GM19438 (cell line): ENCODE measurements at regions not wholly inside any gene's neighbourhood (a gene's known extent, or its start where the extent isn't known, plus 50 kb on each side); places are given as distances from the start of the nearest gene placed in this dataset.
"Not testable (repeated sequence)": the region's sequence is repeated elsewhere in the genome, so short reads cannot be mapped to it uniquely, and the experiment has no call there.

Experiments used
- ATAC-seq: cut with Tn5 transposase; IDR thresholded peaks from one replicate; pipeline ENCODE4 v1.9.1; 2021; ENCODE audit warnings: low read depth; ENCODE audit not compliant: unreplicated experiment

DNA sequence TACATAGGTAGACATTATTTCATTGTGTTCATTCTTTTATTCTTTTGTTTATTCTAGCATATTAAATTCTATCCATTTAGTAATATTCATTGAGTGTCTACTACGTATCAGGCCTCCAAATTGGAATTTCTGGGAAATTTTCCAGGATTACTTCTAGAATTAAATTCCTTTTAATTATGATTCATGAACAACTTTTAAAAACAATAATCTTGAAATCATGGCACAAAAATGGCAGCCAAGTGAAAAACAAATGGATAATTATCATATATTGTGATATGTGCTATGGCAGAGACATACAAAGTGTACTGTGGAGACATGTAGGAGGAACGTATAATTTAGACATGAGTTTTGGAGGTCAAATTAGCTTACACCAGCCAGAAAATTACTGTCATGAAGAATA, 868.5 kb downstream of the FAT4 start:
- no peak for ATAC-seq

DNA sequence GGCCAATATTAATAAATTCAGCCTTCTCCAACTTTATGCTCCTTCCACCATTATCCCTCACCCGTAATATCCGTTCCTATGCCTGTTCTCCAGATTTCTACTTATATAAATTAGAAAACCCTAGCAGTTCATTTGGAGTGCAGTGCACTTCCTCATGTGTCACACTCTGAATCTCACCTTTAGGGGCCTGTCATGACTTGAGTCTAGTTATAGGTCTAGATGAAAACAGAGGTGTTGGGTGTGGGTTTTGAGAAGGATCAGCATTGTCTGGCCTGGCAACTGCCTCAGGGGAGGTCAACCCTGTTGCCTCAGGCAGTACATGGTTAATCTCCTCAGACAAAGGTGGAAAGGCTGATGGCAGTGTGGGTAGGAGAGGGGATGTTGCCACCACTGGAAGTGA, 876.8 kb downstream of the FAT4 start:
- no peak for ATAC-seq

DNA sequence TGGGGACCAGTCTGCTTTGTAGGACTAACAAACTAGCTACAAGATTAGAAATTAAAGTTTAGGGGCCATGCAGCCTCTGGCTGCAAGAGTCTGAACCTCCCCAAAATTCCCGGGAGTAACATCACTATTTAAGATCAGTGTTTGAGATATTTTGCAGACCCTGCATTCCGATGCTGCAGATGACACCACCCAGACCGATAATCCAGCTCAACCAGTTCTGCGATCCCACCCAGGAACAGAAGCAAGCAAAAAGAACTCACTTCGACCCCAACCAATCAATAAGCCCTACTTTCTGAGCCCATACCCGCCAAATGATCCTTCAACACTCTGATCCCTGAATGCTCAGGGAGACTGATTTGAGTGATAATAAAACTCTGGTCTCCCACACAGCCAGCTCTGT, 877.8 kb downstream of the FAT4 start:
- ATAC-seq: no peak

DNA sequence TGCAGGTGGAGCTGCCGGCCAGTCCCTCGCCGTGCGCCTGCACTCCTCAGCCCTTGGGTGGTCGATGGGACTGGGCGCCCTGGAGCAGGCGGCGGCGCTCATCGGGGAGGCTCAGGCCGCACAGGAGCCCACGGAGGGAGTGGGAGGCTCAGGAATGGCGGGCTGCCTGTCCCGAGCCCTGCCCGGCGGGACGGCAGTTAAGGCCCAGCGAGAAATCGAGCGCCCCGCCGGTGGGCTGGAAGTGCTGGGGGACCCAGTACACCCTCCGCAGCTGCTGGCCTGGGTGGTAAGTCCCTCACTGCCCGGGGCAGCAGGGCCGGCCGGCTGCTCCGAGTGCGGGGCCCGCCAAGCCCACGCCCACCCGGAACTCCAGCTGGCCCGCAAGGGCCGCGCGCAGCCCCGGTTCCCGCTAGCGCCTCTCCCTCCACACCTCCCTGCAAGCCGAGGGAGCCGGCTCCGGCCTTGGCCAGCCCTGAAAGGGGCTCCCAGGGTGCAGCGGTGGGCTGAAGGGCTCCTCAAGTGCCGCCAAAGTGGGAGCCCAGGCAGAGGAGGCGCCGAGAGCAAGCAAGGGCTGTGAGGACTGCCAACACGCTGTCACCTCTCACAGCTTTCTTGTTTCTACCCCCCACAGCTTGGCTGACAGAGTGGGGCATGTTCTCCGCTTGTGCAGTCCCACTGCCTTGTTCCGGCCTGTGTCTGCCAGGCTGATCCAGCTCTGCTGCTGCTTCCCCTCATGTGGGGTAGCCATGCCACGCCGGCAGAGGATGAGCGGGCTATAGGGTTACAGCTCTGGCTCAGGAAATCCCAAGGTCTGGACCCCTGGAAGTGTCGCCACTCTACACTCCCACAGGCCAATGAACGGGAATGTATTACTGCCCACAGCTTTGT, 886.7 kb downstream of the FAT4 start:
- ATAC-seq: not testable (repeated sequence)

DNA sequence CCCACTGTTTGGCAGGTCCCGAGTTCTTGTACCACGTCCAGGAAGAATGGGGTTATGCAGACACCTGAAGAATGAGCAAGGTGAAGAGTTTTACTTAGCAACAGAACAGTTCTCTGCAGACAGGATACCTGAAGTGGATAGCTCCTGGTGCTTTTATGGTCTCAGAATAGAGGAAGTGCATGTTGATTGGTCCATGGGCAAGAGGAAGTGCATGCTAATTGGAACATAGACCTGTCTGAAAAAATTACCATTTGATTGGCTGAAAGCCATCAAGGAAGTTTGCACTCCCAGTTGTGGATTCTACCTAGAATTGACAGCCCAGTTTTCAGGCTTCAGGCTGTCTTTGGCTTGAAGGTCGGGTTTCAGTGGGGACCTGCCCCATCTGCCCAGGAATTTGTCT, 887.5 kb downstream of the FAT4 start:
- ATAC-seq: no peak

DNA sequence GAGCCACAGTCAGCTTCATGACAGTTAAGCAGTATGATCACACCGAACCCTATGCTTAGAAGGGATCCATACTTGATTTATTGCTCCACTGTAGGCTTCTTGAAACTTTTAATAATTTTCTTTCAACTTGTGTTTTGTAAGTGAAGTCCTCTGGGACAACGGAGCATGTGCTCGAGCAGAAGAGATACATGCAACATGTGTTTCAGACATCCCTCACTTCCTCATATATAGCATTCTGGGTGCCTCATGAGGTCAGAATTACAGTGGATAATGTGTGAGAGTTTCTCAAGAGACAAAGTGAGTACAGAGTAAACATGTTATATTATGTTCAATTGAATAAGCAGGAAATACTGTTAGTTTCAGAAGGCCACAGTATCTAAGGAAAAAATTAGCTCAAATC, 893.2 kb downstream of the FAT4 start:
- ATAC-seq: no peak

DNA sequence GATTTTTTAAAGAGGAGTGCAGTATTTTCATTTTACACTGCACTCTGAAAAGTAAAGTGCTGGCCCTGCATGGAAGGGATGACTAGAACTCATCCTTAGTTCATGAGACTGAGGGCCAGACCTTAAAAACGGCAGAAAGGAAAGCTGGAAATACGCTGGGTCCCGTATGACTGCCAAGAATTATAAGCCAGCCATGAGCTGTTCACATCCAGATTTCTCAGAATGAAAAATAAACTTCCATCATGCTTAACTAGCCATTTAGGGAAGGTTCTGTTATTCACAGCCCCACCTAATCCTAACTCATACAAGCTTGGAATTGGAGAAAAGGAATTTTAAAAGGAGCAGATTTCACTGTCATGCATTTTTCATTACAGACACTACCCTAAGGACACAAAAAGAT, 894.4 kb downstream of the FAT4 start:
- no peak for ATAC-seq

DNA sequence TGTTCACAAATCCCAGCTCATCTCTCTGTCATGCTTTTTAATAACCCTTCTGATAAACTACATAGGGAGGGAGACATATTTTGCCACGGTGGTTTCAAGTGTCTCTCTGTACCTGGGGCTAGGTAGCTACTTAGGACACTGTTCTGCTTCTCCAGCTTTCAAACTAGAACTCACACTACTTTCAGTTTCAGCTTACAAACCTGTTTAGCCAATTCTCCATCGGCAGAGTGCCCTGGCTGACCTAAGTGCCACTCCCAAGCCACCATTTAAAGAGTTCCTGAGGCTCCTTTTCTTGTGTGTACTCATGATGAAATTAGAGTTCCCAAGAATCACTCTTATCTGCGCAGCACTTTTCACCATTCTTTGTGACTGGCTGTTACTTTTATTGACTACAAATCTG, 899.2 kb downstream of the FAT4 start:
- no peak for ATAC-seq

DNA sequence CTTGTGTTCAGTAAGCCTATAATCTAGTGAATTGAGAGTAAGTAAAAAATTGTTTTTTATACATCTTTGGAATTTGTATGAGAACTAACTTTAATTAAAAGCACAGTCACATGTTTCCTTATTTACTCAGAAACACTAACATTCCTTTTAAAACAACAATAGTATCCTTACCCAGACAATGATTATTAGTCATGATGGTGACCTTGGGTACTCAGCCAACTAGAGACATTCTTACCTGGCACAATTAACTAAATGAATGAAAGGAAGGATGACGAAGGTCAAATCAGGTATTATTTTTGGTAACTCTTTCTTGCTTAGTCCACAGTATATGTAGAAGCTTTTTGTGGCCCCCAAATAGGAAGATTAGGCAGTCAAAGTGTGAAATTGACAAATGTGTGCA, 901.0 kb downstream of the FAT4 start:
- no peak for ATAC-seq

DNA sequence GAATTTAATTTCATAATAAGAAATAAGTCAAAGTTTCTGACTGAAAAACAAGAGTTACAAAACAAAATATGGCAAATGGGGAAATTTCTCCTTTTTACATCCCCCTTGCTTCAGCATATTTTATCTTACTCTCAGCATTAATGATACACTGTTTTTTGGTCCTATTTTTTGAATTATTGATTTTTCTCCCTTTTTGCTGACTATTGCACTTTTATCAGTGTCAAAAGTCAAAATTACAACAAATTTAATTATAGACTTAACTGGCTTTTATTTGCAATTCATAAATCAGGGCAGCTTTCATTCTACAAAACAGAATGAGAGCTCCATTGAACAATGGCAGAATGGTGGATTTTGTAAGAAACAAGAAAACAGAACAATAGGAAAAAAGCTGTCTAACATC, 901.9 kb downstream of the FAT4 start:
- ATAC-seq: no peak

DNA sequence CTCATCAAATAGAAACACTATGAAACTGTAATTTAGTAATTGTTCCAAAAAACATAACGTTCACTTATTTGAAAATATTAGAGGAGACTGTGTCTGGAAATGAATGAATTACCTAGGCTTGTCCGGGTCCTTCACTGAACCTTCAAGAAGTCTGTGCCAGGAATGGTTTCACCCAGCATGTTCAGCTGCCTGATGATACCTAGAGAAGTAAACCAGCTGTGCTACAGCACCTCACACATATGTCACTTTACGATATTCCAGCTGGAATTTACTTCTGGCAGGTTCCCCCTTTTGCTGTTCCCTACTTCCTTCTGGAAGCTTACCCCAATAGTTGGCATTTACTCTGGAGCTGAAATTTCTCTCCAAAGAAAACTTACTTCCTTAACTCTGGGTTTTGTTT, 906.5 kb downstream of the FAT4 start:
- ATAC-seq: no peak

DNA sequence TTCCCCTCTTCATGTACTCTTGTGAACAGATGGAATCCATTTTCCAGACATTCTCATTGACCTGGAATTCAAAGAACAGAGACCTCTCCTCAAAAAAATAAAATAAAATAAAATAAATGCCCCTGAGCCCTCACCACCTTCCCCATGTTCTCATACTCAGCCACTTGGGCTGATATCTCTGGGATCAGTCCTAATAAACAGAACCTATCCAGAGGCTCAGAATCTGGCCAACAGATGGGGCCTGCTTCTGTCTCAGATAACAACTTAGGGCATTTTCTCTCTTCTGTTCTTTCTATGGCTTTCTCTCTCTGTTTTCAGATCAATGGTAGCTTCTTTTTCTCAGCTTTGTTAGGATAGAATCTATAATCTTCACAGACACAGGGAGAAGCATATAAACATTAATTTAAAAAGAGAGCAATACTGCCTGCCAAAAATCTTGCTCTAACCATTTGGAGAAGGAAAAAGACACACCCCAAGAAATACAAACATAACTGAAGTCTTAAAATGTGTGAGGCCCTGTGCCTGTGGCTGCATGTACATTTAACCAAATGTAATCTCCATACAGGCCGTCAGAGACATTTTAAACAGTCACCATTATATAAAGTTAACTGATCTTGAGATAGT, 907.1 kb downstream of the FAT4 start:
- ATAC-seq: no peak

DNA sequence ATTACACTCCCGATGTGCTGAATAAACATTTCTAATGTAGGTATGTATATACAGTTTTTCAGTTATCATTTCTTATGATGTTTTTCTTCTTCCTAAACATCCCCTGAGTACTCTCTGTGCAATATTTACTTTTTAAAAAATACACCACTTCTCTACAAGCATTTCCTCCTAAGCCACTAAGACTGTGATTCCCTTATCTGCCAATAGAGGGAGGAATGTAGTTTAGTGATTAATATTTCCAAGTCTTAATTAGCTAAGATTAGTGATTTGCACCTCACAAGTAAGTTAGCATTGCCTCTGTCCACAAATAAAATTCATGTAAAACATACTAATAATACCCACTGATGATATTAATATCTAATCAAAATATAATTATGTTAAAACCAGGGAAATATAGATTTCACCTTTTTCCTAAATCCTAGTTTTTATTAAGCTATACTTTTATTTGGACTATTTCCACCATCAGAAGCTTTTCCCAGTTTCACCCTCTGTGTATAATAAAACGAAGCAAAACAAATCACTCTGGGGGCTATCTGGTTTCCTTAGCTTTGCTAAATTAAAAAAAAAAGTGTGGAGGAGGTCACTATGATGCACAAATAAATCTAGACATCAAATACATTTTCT, 909.1 kb downstream of the FAT4 start:
- ATAC-seq: no peak

DNA sequence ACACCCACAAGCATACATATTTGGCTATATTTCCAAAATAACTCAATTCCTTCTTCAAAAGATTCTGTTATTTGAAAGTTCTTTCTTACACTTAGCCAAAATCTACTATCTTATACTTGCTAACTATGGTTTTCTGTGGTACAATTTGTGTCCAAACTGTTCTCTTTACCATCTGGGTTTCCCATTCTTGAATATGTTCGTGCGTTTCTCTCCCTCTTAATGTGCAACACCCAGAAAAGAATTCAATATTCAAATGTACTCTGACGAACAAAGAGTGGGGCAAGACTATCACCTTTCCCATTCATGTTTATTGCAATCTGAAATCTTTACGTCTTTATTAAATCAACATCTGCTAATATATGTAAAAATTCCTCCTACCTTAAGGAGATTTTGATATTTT, 912.7 kb downstream of the FAT4 start:
- no peak for ATAC-seq

DNA sequence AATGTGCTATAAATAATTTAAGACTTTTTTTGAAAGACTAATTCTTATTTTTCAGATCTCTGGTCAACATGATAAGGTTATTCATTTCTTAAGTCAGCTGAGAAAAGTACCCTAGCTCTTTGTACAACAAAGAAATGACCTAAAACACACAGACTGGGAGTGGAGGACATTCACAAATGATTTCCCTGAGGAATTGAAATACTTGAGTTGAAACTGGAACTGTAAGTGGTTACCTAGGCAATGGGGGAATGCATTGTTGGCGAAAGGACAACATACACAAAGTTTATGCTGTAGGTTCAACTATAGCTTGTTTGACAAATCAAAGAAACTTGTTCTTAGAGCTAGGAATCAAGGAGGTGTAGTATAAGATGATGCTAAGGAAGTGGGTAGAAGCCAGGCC, 915.5 kb downstream of the FAT4 start:
- ATAC-seq: no peak

DNA sequence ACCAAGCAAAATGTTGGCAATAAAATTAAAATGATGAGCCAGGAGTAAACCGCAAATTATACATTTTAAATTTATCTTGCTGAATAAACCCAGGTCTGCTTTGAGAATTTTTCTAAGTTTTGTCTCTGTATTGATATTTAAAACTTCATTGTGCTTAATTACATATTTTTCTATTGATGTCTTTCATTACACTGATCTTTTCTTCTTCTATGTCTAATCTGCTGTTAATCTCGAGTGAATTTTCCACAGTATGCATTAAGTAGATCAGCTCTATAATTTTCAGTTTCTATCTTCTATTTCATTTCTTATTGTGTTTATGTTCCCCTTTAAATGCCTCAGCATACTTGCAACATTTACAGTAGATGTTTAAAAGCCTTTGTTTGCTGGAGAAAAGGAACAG, 918.7 kb downstream of the FAT4 start:
- ATAC-seq: no peak

DNA sequence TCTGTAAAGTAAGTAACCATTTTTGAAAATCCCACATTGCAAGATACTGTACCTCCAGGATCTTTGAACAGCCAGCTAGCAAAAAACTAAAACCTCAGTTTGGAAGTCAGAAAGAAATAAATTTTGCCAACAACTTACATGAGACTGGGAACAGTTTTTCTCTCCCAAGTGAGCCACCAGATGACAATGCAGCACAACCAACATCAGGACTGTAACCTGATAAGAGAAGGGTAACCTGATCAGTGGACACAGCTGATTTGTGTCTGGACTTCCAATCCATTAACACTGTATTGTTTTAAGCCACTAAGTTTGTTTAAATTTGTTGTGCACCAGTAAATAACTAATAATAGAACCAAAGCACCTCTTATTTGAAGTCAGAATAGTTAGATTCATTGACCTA, 923.3 kb downstream of the FAT4 start:
- ATAC-seq: no peak

DNA sequence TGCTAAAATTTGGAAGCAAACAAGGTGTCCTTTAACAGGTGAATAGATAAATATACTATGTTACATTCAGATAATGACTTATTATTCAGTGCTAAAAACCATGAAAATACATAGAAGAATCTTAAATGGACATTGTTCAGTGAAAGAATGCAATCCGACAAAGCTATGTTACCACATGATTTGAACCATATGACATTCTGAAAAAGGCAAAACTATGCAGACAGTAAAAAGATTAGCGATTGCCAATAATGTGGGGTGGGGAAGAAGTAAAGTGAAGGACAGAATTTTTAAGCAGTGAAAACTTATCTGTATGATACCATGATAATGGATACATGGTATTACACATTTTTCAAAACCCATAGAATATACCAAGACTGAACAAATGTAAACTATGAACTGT, 926.9 kb downstream of the FAT4 start:
- no peak for ATAC-seq

DNA sequence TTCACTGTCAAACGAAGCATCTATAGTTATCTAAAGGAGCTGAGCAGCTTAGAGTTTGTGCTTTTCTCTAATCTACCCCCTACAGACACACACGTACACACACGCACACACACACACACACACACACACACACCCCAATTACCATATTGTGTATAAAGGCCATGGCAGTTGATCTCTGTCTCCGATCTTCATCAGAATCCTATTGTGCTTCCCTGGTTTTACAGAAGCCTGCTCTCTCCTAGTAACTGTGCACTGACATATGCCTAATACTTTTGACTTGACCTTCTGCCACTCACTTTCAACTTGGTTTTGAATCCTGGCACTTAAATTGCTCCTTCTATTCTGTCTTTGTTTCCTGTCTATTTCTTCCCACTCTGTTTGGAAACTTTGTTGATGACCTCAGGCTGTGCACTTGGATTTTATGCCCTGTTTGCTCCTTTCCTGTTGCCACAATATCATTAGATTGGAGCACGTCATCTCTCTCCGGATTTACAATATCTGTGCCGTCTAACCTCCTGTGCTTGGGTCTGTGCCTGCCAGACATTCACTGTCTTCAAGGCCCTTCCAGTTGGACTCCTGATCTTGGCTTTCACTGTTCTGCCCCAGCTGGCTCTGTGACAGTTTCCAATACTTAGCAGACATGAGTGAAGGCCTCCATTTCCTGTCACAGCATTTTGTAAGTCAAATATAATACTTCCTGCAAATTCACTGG, 928.1 kb downstream of the FAT4 start:
- ATAC-seq: no peak

DNA sequence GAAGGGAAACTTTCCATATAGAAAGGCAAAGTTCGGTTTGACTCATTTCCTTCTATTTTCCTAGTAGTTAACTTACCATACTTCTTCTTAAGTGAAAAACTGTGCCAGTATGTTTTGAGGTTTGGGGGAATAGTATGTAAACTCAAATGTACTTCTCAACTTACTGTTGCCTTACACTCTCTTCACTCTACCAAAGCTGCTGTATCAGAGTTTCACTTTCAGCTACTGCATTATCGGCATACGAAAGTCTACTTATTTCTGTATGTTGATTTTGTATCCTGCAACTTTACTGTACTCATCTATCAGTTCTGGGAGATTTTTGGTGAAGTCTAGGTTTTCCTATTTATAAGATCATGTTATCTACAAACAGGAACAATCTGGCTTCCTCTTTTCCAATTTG, 932.7 kb downstream of the FAT4 start:
- ATAC-seq: no peak

DNA sequence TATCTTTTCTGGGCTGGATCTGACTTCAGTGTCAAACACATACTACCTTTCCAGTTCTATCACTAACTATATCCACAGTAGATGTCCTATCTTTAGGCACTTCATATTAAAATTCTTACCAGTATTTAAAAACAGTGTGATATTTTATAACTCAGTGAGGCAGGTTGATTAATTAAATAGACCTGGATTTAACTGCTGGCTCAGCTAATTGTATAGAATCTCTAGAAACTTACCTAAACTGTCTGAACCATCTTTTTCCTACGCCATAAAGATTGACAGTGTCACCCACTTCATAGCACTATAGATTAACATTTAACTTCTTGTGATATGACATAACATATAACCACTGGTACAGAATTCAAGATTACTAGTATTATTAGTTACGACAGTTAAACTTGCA, 935.3 kb downstream of the FAT4 start:
- no peak for ATAC-seq
